A673 (cell line): ENCODE measurements at regions not wholly inside any gene's neighbourhood (a gene's known extent, or its start where the extent isn't known, plus 50 kb on each side); places are given as distances from the start of the nearest gene placed in this dataset.

ENCODE experiments used
- CTCF ChIP-seq: fragments of 300-800, 200-600 bp; sonication (generic); conservative IDR thresholded peaks from 2 replicates; pipeline ENCODE4 v1.5.1; 2017; ENCODE audit warnings: low read depth, mild to moderate bottlenecking, antibody characterized with exemption, low read length, moderate library complexity, mixed read lengths
- EZH2 ChIP-seq: fragments of 200-600 bp; sonication (generic); IDR thresholded peaks from 2 replicates; pipeline ENCODE4 v1.6.1; 2017; ENCODE audit warnings: borderline replicate concordance, low read depth, mild to moderate bottlenecking, mixed read lengths, antibody characterized with exemption, low read length; ENCODE audit not compliant: poor library complexity, severe bottlenecking

GRCh38 chr7:53398566-53398965 lies 363.1 kb downstream of the POM121L12 start:
- TF ChIP-seq CTCF (no peak), EZH2 (no peak)
